Natural killer cell (primary cell): ENCODE measurements at regions not wholly inside any gene's neighbourhood (a gene's known extent, or its start where the extent isn't known, plus 50 kb on each side); places are given as distances from the start of the nearest gene placed in this dataset.

Experiments used
- ATAC-seq, 3 donors: fragments of 150-1000 bp in 2 of 3; fragments of 200-7000 bp in 1 of 3; cut with Tn5 transposase; 1 replicate in 1 of 3; 2 replicates in 2 of 3; pipeline ENCODE4 v1.10.0; 2021; ENCODE audit warnings: mild to moderate bottlenecking in 2 of 3, moderate library complexity in 2 of 3
- DNase-seq, 2 donors: peaks; one replicate each; pipeline versions ENCODE4 v3.0.0 to v3.0.0-alpha.2; 2013 to 2021; ENCODE audit warnings: mixed read lengths in 1 of 2
- H3K27ac ChIP-seq: one replicate; pipeline ENCODE4 v1.5.1; 2013; ENCODE audit warnings: mild to moderate bottlenecking, low read length
- H3K27me3 ChIP-seq: one replicate; pipeline ENCODE4 v1.6.1; 2013; ENCODE audit warnings: low read length; ENCODE audit not compliant: control insufficient read depth, insufficient read depth
- H3K36me3 ChIP-seq: one replicate; pipeline ENCODE4 v1.6.1; 2013; ENCODE audit warnings: low read length; ENCODE audit not compliant: control insufficient read depth, insufficient read depth
- H3K4me1 ChIP-seq: one replicate; pipeline ENCODE4 v1.6.1; 2013; ENCODE audit warnings: low read length; ENCODE audit not compliant: control insufficient read depth, insufficient read depth
- H3K4me3 ChIP-seq: one replicate; pipeline ENCODE4 v1.5.1; 2013; ENCODE audit warnings: low read length
- H3K9me3 ChIP-seq: one replicate; pipeline ENCODE4 v1.6.1; 2013; ENCODE audit warnings: low read length; ENCODE audit not compliant: control insufficient read depth, insufficient read depth
- H3K27ac Mint-ChIP-seq, 2 donors: one replicate each; pipeline ENCODE4 v1.8.0; 2022; ENCODE audit warnings: mild to moderate bottlenecking in 2 of 2, mixed read lengths in 2 of 2, moderate library complexity in 1 of 2
- H3K27me3 Mint-ChIP-seq, 2 donors: one replicate each; pipeline ENCODE4 v1.8.0; 2022; ENCODE audit warnings: low read depth in 2 of 2, mixed read lengths in 2 of 2
- H3K36me3 Mint-ChIP-seq: one replicate; pipeline ENCODE4 v1.8.0; 2022; ENCODE audit warnings: mixed read lengths
- H3K4me1 Mint-ChIP-seq, 2 donors: one replicate each; pipeline ENCODE4 v1.8.0; 2022; ENCODE audit warnings: mixed read lengths in 2 of 2
- H3K4me3 Mint-ChIP-seq: one replicate; pipeline ENCODE4 v1.8.0; 2022; ENCODE audit warnings: mild to moderate bottlenecking, moderate library complexity, mixed read lengths
- H3K9me3 Mint-ChIP-seq, 2 donors: one replicate each; pipeline ENCODE4 v1.8.0; 2022; ENCODE audit warnings: mixed read lengths in 2 of 2
- WGBS: methylation state at CpG from one replicate; pipeline ENCODE4 v1.1.7; 2013; ENCODE audit warnings: missing lambda C conversion rate; ENCODE audit not compliant: insufficient coverage; 5-methylcytosine and 5-hydroxymethylcytosine counted together
- intact Hi-C: fragments of 100-400 bp; cut with micrococcal nuclease; formaldehyde crosslinking; loops from one replicate; pipeline ENCODE4 v1.14.2; 2022
- TF ChIP-seq, protein P1 (sequence below): fragments of 200-600 bp; IDR thresholded peaks from one replicate; pipeline ENCODE4 v1.8.0; 2022; ENCODE audit warnings: antibody characterized with exemption

DNA sequence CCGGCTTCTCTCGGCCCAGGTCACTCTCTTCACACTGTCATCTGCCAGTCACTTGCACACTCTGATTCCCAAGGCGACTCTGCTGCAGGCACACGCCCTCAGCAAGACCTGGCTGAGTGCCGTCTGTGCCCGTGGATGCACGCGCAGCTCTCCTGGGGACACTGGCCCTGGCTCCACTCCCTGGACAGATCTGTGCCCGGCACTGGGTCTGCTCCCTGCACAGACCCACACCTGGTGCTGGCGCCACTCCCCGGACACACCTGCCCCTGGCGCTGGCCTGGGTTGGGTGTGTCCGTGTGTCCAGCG lies 133.2 kb downstream of the DNAJB6 start:
- intact Hi-C loops: no loop called here
- H3K4me3 Mint-ChIP-seq: no peak overlapping the region
- H3K27me3 Mint-ChIP-seq: peaks cover 11 to 15% of the 10 kb centered on the region in 2 donors
- Histone ChIP-seq H3K9me3 (peaks cover 5% of the 10 kb centered on the region), H3K4me3 (no peak overlapping the region), H3K4me1 (peaks cover 16% of the 10 kb centered on the region), H3K27me3 (no peaks in the 10 kb centered on the region), H3K36me3 (no peaks in the 10 kb centered on the region), H3K27ac (no peak overlapping the region)
- peaks cover 7% of the 10 kb centered on the region for H3K36me3 Mint-ChIP-seq
- WGBS: 96% methylated on average over 13 of the region's 14 CpGs
- DNase-seq (no peak), ATAC-seq (no peak)
- peaks cover 0 to 7% of the 10 kb centered on the region in 2 donors for H3K9me3 Mint-ChIP-seq
- TF ChIP-seq, protein P1, sequence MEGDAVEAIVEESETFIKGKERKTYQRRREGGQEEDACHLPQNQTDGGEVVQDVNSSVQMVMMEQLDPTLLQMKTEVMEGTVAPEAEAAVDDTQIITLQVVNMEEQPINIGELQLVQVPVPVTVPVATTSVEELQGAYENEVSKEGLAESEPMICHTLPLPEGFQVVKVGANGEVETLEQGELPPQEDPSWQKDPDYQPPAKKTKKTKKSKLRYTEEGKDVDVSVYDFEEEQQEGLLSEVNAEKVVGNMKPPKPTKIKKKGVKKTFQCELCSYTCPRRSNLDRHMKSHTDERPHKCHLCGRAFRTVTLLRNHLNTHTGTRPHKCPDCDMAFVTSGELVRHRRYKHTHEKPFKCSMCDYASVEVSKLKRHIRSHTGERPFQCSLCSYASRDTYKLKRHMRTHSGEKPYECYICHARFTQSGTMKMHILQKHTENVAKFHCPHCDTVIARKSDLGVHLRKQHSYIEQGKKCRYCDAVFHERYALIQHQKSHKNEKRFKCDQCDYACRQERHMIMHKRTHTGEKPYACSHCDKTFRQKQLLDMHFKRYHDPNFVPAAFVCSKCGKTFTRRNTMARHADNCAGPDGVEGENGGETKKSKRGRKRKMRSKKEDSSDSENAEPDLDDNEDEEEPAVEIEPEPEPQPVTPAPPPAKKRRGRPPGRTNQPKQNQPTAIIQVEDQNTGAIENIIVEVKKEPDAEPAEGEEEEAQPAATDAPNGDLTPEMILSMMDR: no peak
- no peak overlapping the region for H3K27ac Mint-ChIP-seq
- peaks cover 5 to 6% of the 10 kb centered on the region in 2 donors for H3K4me1 Mint-ChIP-seq

DNA sequence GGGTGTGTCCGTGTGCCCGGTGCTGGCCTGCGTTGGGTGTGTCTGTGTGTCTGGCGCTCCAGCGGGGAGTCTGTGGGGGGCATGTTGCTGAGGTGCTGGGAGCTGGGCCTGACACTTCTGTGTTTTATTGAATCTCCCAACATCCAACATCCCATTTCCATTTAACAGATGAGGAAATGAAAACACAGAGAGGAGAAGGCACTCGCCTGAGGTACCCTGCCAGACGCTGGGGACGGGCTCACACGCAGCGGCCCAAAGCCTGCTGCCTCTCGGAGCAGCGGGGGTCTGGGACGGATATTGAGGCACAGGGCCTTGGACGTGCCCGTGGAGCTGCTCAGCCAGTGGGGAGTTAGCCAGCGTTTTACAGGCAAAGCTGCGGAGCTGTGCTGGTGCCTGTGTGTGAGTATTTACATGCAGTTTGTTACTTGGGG lies 133.9 kb downstream of the DNAJB6 start:
- WGBS: 94% methylated on average over 17 of the region's 17 CpGs
- no peak for DNase-seq

DNA sequence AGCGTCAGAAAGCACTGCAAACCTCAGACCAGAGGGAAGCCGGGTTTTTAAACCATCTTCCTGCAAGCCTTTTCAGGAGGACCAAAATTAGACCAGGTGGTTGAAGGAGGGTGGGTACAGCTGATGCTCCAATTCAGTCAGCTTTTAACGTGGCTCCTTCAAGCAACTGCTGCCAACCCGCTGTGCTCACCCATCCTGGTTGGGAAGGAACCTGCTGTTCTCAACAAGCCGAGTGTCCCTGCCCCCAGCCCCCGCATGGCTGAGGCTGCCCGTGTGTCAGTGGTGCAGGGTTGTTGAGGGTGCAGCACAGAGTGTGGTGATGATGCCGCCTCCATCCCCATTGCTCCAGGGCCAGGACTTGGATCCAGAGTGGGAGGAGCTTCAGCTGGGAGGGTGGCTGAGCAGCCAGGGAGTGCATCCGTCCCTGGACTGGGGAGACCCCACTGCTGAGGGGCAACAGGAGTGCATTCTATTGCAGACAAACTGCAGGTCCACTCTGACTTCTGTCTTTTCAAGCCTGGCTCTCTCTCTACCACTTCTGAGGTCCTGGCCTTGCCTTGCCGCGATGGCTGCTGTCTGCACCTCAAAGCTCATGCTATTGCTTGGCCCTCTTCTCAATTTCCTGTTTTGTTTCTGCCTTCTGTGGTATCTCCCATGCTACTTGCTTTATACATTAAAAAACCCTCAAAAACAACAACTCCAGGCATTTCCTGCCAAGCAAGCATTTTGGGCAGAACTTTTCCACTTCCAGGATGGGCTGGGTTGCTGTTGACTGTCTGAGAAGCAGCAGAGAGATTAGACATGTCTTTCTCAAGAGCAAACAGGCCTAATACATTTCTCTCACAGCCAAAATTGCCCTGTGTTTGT lies 134.7 kb downstream of the DNAJB6 start:
- intact Hi-C loops: no loop called here
- peaks cover 5 to 6% of the 10 kb centered on the region in 2 donors for H3K4me1 Mint-ChIP-seq

More for the DNA sequence above, 133.9 kb downstream of the DNAJB6 start:
- peaks cover 7% of the 10 kb centered on the region for H3K36me3 Mint-ChIP-seq
- ATAC-seq: no peak
- Histone ChIP-seq H3K36me3 (no peaks in the 10 kb centered on the region), H3K4me1 (peaks cover 16% of the 10 kb centered on the region), H3K27me3 (no peaks in the 10 kb centered on the region), H3K9me3 (peaks cover 5% of the 10 kb centered on the region), H3K27ac (no peak overlapping the region), H3K4me3 (no peak overlapping the region)
- peaks cover 7 to 11% of the 10 kb centered on the region in 2 donors for H3K27me3 Mint-ChIP-seq
- peaks cover 5 to 6% of the 10 kb centered on the region in 2 donors for H3K4me1 Mint-ChIP-seq
- TF ChIP-seq, protein P1: no peak
- H3K4me3 Mint-ChIP-seq: no peak overlapping the region
- intact Hi-C loops: no loop called here
- no peak overlapping the region for H3K27ac Mint-ChIP-seq
- peaks cover 0 to 7% of the 10 kb centered on the region in 2 donors for H3K9me3 Mint-ChIP-seq

More for the DNA sequence above, 134.7 kb downstream of the DNAJB6 start:
- peaks cover 3 to 5% of the 10 kb centered on the region in 2 donors for H3K27me3 Mint-ChIP-seq
- H3K27ac Mint-ChIP-seq: no peak overlapping the region
- Histone ChIP-seq H3K4me3 (no peak overlapping the region), H3K36me3 (no peaks in the 10 kb centered on the region), H3K9me3 (peaks cover 5% of the 10 kb centered on the region), H3K27ac (no peak overlapping the region), H3K27me3 (no peaks in the 10 kb centered on the region), H3K4me1 (peaks cover 16% of the 10 kb centered on the region)
- no peak for ATAC-seq
- peaks cover 7% of the 10 kb centered on the region for H3K36me3 Mint-ChIP-seq
- peaks cover 0 to 7% of the 10 kb centered on the region in 2 donors for H3K9me3 Mint-ChIP-seq
- TF ChIP-seq, protein P1: no peak
- H3K4me3 Mint-ChIP-seq: no peak overlapping the region
- peak in 1 of 2 donors; percentile 64 for DNase-seq
- 42% methylated on average over 11 of the region's 11 CpGs for WGBS
